Uterus (tissue), 3 donors: ENCODE measurements at regions not wholly inside any gene's neighbourhood (a gene's known extent, or its start where the extent isn't known, plus 50 kb on each side); places are given as distances from the start of the nearest gene placed in this dataset.

Experiments
- DNase-seq, 2 donors: peaks; one replicate each; pipeline ENCODE4 v3.0.0-alpha.2; 2019 to 2020
- H3K27ac ChIP-seq, 2 donors: fragments of 200-600 bp; sonication (generic); 1 replicate in 1 of 2; 2 replicates in 1 of 2; pipeline ENCODE4 v1.5.1; 2016 to 2018
- H3K27me3 ChIP-seq, 2 donors: fragments of 200-600 bp; sonication (generic); one replicate each; pipeline ENCODE4 v1.5.1; 2018 to 2019; ENCODE audit warnings: control low read depth in 1 of 2
- H3K36me3 ChIP-seq, 2 donors: fragments of 200-600 bp; sonication (generic); one replicate each; pipeline ENCODE4 v1.5.1; 2019; ENCODE audit warnings: control low read depth in 1 of 2
- H3K4me1 ChIP-seq, 2 donors: fragments of 200-600 bp; sonication (generic); one replicate each; pipeline ENCODE4 v1.5.1; 2018 to 2019; ENCODE audit warnings: control low read depth in 1 of 2
- H3K4me3 ChIP-seq, 2 donors: fragments of 200-600 bp; sonication (generic); 1 replicate in 1 of 2; 2 replicates in 1 of 2; pipeline ENCODE4 v1.5.1; 2018 to 2019; ENCODE audit warnings: mild to moderate bottlenecking in 1 of 2
- H3K9me3 ChIP-seq, 2 donors: fragments of 200-600 bp; sonication (generic); one replicate each; pipeline ENCODE4 v1.5.1; 2019; ENCODE audit warnings: control low read depth in 1 of 2
- CTCF ChIP-seq, 4 experiments: fragments of 200-600 bp in 2 of 4; fragments of 450-650 bp in 2 of 4; sonication (generic) in 2 of 4; IDR thresholded peaks; one replicate each; pipeline ENCODE4 v1.5.1; 2016 to 2019; ENCODE audit warnings: antibody characterized with exemption in 4 of 4, mild to moderate bottlenecking in 2 of 4, moderate library complexity in 1 of 4
- POLR2A ChIP-seq, 2 donors: fragments of 450-650 bp; IDR thresholded peaks; one replicate each; pipeline ENCODE4 v1.6.1; 2016; ENCODE audit warnings: antibody characterized with exemption in 2 of 2, mild to moderate bottlenecking in 1 of 2, moderate library complexity in 1 of 2
- intact Hi-C: fragments of 100-400 bp; cut with DNase I; formaldehyde crosslinking; loops from one replicate; pipeline ENCODE4 v1.15.1; 2023; ENCODE audit warnings: low total_unique reads
- donor health status: DM: yes; HTN: yes; CAD: no.

GRCh38 chr3:150141790-150142326 lies 171.2 kb upstream of the PFN2 start:
- Histone ChIP-seq H3K9me3 (no peaks in the 10 kb centered on the region), H3K27ac (no peak overlapping the region), H3K27me3 (no peaks in the 10 kb centered on the region), H3K4me3 (no peak overlapping the region), H3K36me3 (no peaks in the 10 kb centered on the region), H3K4me1 (no peaks in the 10 kb centered on the region)
- TF ChIP-seq CTCF (IDR thresholded peaks at IDR 0.05) (no peak), POLR2A (IDR thresholded peaks at IDR 0.05) (no peak)
- DNase-seq, result no peak
- intact Hi-C loops, result no loop called here

- H3K4me3 ChIP-seq, result no peak overlapping the region
Observed at GRCh38 chr3:150140614-150141321, 170.1 kb upstream of the PFN2 start.

GRCh38 chr3:150138824-150139223 lies 168.1 kb upstream of the PFN2 start:
- Histone ChIP-seq H3K4me3 (no peak overlapping the region), H3K9me3 (no peaks in the 10 kb centered on the region), H3K27ac (no peak overlapping the region), H3K4me1 (no peaks in the 10 kb centered on the region), H3K27me3 (no peaks in the 10 kb centered on the region), H3K36me3 (no peaks in the 10 kb centered on the region)
- DNase-seq, result no peak
- intact Hi-C loops, result no loop called here
- TF ChIP-seq CTCF (IDR thresholded peaks at IDR 0.05) (no peak), POLR2A (IDR thresholded peaks at IDR 0.05) (no peak)

More at GRCh38 chr3:150140614-150141321, 170.1 kb upstream of the PFN2 start:
- Histone ChIP-seq H3K9me3 (no peaks in the 10 kb centered on the region), H3K36me3 (no peaks in the 10 kb centered on the region), H3K4me1 (no peaks in the 10 kb centered on the region), H3K27ac (no peak overlapping the region), H3K27me3 (no peaks in the 10 kb centered on the region)
- DNase-seq, result no peak
- TF ChIP-seq POLR2A (IDR thresholded peaks at IDR 0.05) (no peak), CTCF (IDR thresholded peaks at IDR 0.05) (no peak)
- intact Hi-C loops, result no loop called here

- Histone ChIP-seq H3K4me3 (no peak overlapping the region), H3K4me1 (no peaks in the 10 kb centered on the region), H3K36me3 (no peaks in the 10 kb centered on the region), H3K27ac (no peak overlapping the region), H3K27me3 (no peaks in the 10 kb centered on the region), H3K9me3 (no peaks in the 10 kb centered on the region)
- no peak for TF ChIP-seq CTCF (IDR thresholded peaks at IDR 0.05)
- TF ChIP-seq POLR2A (IDR thresholded peaks at IDR 0.05), result no peak
- no peak for DNase-seq
- intact Hi-C loops, result no loop called here
Observed at GRCh38 chr3:150136242-150136641, 165.5 kb upstream of the PFN2 start.

GRCh38 chr3:150135287-150135721 lies 164.6 kb upstream of the PFN2 start:
- H3K27ac ChIP-seq, result no peak overlapping the region

More at GRCh38 chr3:150135287-150135721, 164.6 kb upstream of the PFN2 start:
- no peak overlapping the region for H3K4me3 ChIP-seq
- no peaks in the 10 kb centered on the region for H3K27me3 ChIP-seq
- no peaks in the 10 kb centered on the region for H3K36me3 ChIP-seq
- intact Hi-C loops, result no loop called here
- no peak for TF ChIP-seq POLR2A (IDR thresholded peaks at IDR 0.05)
- no peak for TF ChIP-seq CTCF (IDR thresholded peaks at IDR 0.05)
- no peaks in the 10 kb centered on the region for H3K4me1 ChIP-seq
- no peak for DNase-seq
- H3K9me3 ChIP-seq, result no peaks in the 10 kb centered on the region
